ENCODE measurements at regions not wholly inside any gene's neighbourhood (a gene's known extent, or its start where the extent isn't known, plus 50 kb on each side); places are given as distances from the start of the nearest gene placed in this dataset.

DNA sequence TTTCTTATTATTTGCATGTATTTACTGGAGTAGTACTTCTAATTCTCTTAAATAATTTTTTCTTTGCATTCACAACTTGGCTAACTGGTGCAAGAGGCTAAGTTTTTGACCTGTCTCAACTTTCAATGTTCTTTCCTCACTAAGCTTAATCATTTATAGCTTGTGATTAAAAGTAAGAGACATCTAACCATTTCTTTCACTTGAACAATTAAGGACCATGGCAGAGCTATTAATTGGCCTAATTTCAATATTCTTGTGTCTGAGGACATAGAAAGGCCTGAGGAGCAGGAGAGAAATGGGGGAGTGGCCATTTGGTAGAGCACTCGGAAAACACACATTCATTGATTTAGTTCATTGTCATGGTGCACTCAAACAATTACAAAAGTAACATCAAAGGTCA lies 141.4 kb upstream of the TMEM196 start:
- H3K4me3 ChIP-seq (ENCODE audit: extremely low read depth in 1 of 4, insufficient read depth in 2 of 4, low read depth in 3 of 4, low read length in 4 of 4) = no peak overlapping the region
- H3K9me3 ChIP-seq (ENCODE audit: insufficient read depth in 2 of 2, low read depth in 1 of 2, low read length in 1 of 2) = no peaks in the 10 kb centered on the region
- no peak overlapping the region for H3K18ac ChIP-seq (ENCODE audit: extremely low read depth, low read length)
- H2AFZ ChIP-seq (ENCODE audit: low read length) = no peak overlapping the region
- H2BK20ac ChIP-seq (ENCODE audit: low read length) = no peak overlapping the region
- no peaks in the 10 kb centered on the region for H3K79me1 ChIP-seq (ENCODE audit: low read depth, low read length)
- no peaks in the 10 kb centered on the region; the same call in 1 of the 2 replicates for H3K23me2 ChIP-seq (ENCODE audit: low read depth, low read length)
- no peaks in the 10 kb centered on the region for H4K20me1 ChIP-seq (replicated peaks in 1 of 2; ENCODE audit: control insufficient read depth in 1 of 2, insufficient read depth in 2 of 2, low read length in 2 of 2)
- H3K4ac ChIP-seq (replicated peaks; ENCODE audit: insufficient read length, low read depth, low read length) = no peak overlapping the region
- H2BK5ac ChIP-seq (ENCODE audit: low read depth, low read length) = no peak overlapping the region
- H3K4me1 ChIP-seq (replicated peaks in 1 of 4; ENCODE audit: control insufficient read depth in 3 of 4, insufficient read depth in 4 of 4, low read length in 3 of 4) = no peaks in the 10 kb centered on the region
- H3K27ac ChIP-seq (ENCODE audit: low read depth, low read length) = no peak overlapping the region
- H2BK120ac ChIP-seq (replicated peaks; ENCODE audit: low read depth, low read length) = no peak overlapping the region
- no peaks in the 10 kb centered on the region for H3K27me3 ChIP-seq (replicated peaks in 1 of 4; ENCODE audit: control insufficient read depth in 3 of 4, extremely low read depth in 1 of 4, insufficient read depth in 3 of 4, low read length in 3 of 4)
- H2BK12ac ChIP-seq (ENCODE audit: low read depth, low read length) = no peak overlapping the region
- WGBS, 2 experiments (ENCODE audit: extremely low coverage in 1 of 2, insufficient coverage in 1 of 2, insufficient read length in 1 of 2, insufficient replicate concordance in 2 of 2, low coverage in 1 of 2, low lambda C conversion rate in 2 of 2, missing lambda C conversion rate in 1 of 2) = 96% methylated on average over 1 of the region's 1 CpG; no CpG with 5 or more reads in 1 of the 2 experiments
- no peak overlapping the region for H3K4me2 ChIP-seq (ENCODE audit: insufficient read depth in 1 of 2, low read depth in 2 of 2, low read length in 2 of 2)
- no peak overlapping the region for H4K5ac ChIP-seq (ENCODE audit: insufficient read length, low read depth, low read length)
- H3K36me3 ChIP-seq (ENCODE audit: control insufficient read depth in 2 of 4, insufficient read depth in 4 of 4, low read length in 3 of 4) = no peaks in the 10 kb centered on the region; a peak in 1 of 8 replicates
- TF ChIP-seq EZH2 (IDR thresholded peaks at IDR 0.05; ENCODE audit: low read depth, low read length, severe bottlenecking) (no peak), JUND (IDR thresholded peaks at IDR 0.05; ENCODE audit: low read length) (no peak), KDM4A (IDR thresholded peaks at IDR 0.05; ENCODE audit: low read depth, low read length, severe bottlenecking) (no peak)
- TF ChIP-seq, protein P1, sequence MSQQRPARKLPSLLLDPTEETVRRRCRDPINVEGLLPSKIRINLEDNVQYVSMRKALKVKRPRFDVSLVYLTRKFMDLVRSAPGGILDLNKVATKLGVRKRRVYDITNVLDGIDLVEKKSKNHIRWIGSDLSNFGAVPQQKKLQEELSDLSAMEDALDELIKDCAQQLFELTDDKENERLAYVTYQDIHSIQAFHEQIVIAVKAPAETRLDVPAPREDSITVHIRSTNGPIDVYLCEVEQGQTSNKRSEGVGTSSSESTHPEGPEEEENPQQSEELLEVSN (IDR thresholded peaks at IDR 0.05) = no peak
- DNase-seq (ENCODE audit: low read depth in 1 of 2, low spot score in 2 of 2) = no peak
- POLR2A ChIA-PET (ENCODE audit: partially characterized antibody) = no interaction called here
- no peak overlapping the region for H3K56ac ChIP-seq (replicated peaks; ENCODE audit: insufficient read length, low read depth, low read length)
- H3K23ac ChIP-seq (ENCODE audit: insufficient read length) = no peak overlapping the region
- no peak overlapping the region for H3K14ac ChIP-seq (ENCODE audit: insufficient read length)
- H4K8ac ChIP-seq (ENCODE audit: extremely low read depth, insufficient read depth, low read length) = no peak overlapping the region
- H2BK15ac ChIP-seq (ENCODE audit: low read length) = no peak overlapping the region
- H3K79me2 ChIP-seq (ENCODE audit: control insufficient read depth in 1 of 2, insufficient read depth in 2 of 2, low read length in 2 of 2) = no peaks in the 10 kb centered on the region
- H3K9ac ChIP-seq (replicated peaks in 1 of 4; ENCODE audit: extremely low read depth in 1 of 4, low read depth in 3 of 4, low read length in 3 of 4) = no peak overlapping the region
- no peak overlapping the region for H2AK5ac ChIP-seq (ENCODE audit: low read depth, low read length)
- CTCF ChIA-PET (ENCODE audit: partially characterized antibody) = interaction anchor here (0.5 kb wide), 1 partner anchor 76 kb away, joined by 3 read pairs; no protein-coding TSS in a partner anchor
- FAIRE-seq = no peak
- H4K91ac ChIP-seq (replicated peaks; ENCODE audit: insufficient read length, low read length) = no peak overlapping the region

Measured in H1 (cell line).